H9 (cell line): ENCODE measurements at regions not wholly inside any gene's neighbourhood (a gene's known extent, or its start where the extent isn't known, plus 50 kb on each side); places are given as distances from the start of the nearest gene placed in this dataset.

ENCODE experiments used
- DNase-seq: peaks from one replicate; pipeline ENCODE4 v3.0.0-alpha.2; 2017
- H2AFZ ChIP-seq: one replicate; pipeline ENCODE4 v1.6.1; 2013; ENCODE audit warnings: mild to moderate bottlenecking, low read length, control low read depth, moderate library complexity
- H2AK5ac ChIP-seq: 2 replicates; pipeline ENCODE4 v1.6.1; 2013; ENCODE audit warnings: low read length, control low read depth, mixed read lengths; ENCODE audit not compliant: insufficient read length
- H2BK120ac ChIP-seq: one replicate; pipeline ENCODE4 v1.6.1; 2013; ENCODE audit warnings: low read depth, mild to moderate bottlenecking, low read length, control low read depth, inconsistent platforms; ENCODE audit not compliant: poor library complexity, severe bottlenecking
- H2BK12ac ChIP-seq: 2 replicates; pipeline ENCODE4 v1.6.1; 2013; ENCODE audit warnings: low read length, control low read depth, mixed read lengths, low read depth; ENCODE audit not compliant: insufficient read length
- H2BK15ac ChIP-seq: 2 replicates; pipeline ENCODE4 v1.6.1; 2013; ENCODE audit warnings: low read depth, low read length, control low read depth
- H2BK20ac ChIP-seq: one replicate; pipeline ENCODE4 v1.6.1; 2013; ENCODE audit warnings: low read depth, mild to moderate bottlenecking, low read length, control low read depth, inconsistent platforms; ENCODE audit not compliant: poor library complexity, severe bottlenecking
- H2BK5ac ChIP-seq: 2 replicates; pipeline ENCODE4 v1.6.1; 2013; ENCODE audit warnings: low read length, control low read depth, mixed read lengths; ENCODE audit not compliant: insufficient read length
- H3K14ac ChIP-seq: 2 replicates; pipeline ENCODE4 v1.6.1; 2013; ENCODE audit warnings: low read length, control low read depth; ENCODE audit not compliant: insufficient read depth
- H3K18ac ChIP-seq: 2 replicates; pipeline ENCODE4 v1.6.1; 2013; ENCODE audit warnings: low read depth, mild to moderate bottlenecking, mixed read lengths, low read length, control low read depth; ENCODE audit not compliant: insufficient read length
- H3K23ac ChIP-seq: 2 replicates; pipeline ENCODE4 v1.6.1; 2013; ENCODE audit warnings: low read length, control low read depth, mixed read lengths, low read depth; ENCODE audit not compliant: insufficient read length
- H3K23me2 ChIP-seq: 2 replicates; pipeline ENCODE4 v1.6.1; 2013; ENCODE audit warnings: low read depth, mild to moderate bottlenecking, mixed read lengths, low read length, control low read depth; ENCODE audit not compliant: insufficient read length, poor library complexity, severe bottlenecking
- H3K27ac ChIP-seq: 2 replicates; pipeline ENCODE4 v1.5.1; 2013; ENCODE audit warnings: low read length, control low read depth, mixed read lengths, low read depth; ENCODE audit not compliant: insufficient read length
- H3K27me3 ChIP-seq: 2 replicates; pipeline ENCODE4 v1.6.1; 2013; ENCODE audit warnings: low read length, control low read depth, inconsistent platforms; ENCODE audit not compliant: insufficient read depth
- H3K4ac ChIP-seq: 2 replicates; pipeline ENCODE4 v1.6.1; 2013; ENCODE audit warnings: low read depth, mild to moderate bottlenecking, control low read depth, inconsistent platforms, low read length, moderate library complexity
- H3K4me1 ChIP-seq: 2 replicates; pipeline ENCODE4 v1.6.1; 2013; ENCODE audit warnings: low read length, control low read depth, inconsistent platforms; ENCODE audit not compliant: insufficient read depth
- H3K4me2 ChIP-seq: 2 replicates; pipeline ENCODE4 v1.6.1; 2013; ENCODE audit warnings: low read length, control low read depth, mixed read lengths; ENCODE audit not compliant: insufficient read length, insufficient read depth
- H3K56ac ChIP-seq: 2 replicates; pipeline ENCODE4 v1.6.1; 2013; ENCODE audit warnings: low read depth, mild to moderate bottlenecking, mixed read lengths, low read length, control low read depth; ENCODE audit not compliant: insufficient read length
- H3K79me1 ChIP-seq: 2 replicates; pipeline ENCODE4 v1.6.1; 2013; ENCODE audit warnings: low read depth, mild to moderate bottlenecking, moderate library complexity, low read length, control low read depth, inconsistent platforms; ENCODE audit not compliant: insufficient read depth, poor library complexity, severe bottlenecking
- H3K79me2 ChIP-seq: 2 replicates; pipeline ENCODE4 v1.6.1; 2013; ENCODE audit warnings: low read length, control low read depth, inconsistent platforms; ENCODE audit not compliant: insufficient read depth
- H3K9ac ChIP-seq: 2 replicates; pipeline ENCODE4 v1.6.1; 2013; ENCODE audit warnings: low read length, control low read depth, mixed read lengths; ENCODE audit not compliant: insufficient read length; ENCODE audit errors: extremely low read depth
- H3K9me3 ChIP-seq: one replicate; pipeline ENCODE4 v1.6.1; 2013; ENCODE audit warnings: low read depth, low read length, inconsistent platforms; ENCODE audit not compliant: control insufficient read depth
- H3T11ph ChIP-seq: one replicate; pipeline ENCODE4 v1.6.1; 2013; ENCODE audit warnings: mild to moderate bottlenecking, low read length, control low read depth, inconsistent platforms
- H4K20me1 ChIP-seq: one replicate; pipeline ENCODE4 v1.6.1; 2013; ENCODE audit not compliant: control insufficient read depth, insufficient read length, insufficient read depth
- H4K5ac ChIP-seq: 2 replicates; pipeline ENCODE4 v1.6.1; 2013; ENCODE audit warnings: low read depth, mild to moderate bottlenecking, mixed read lengths, low read length, control low read depth; ENCODE audit not compliant: insufficient read length
- H4K8ac ChIP-seq: replicated peaks from 2 replicates; pipeline ENCODE4 v1.6.1; 2013; ENCODE audit warnings: low read length, control low read depth, mixed read lengths, low read depth; ENCODE audit not compliant: insufficient read length
- H4K91ac ChIP-seq: 2 replicates; pipeline ENCODE4 v1.6.1; 2013; ENCODE audit warnings: low read depth, mild to moderate bottlenecking, moderate library complexity, mixed read lengths, low read length, control low read depth; ENCODE audit not compliant: insufficient read length
- H3K27ac Mint-ChIP-seq, 3 experiments: 2 replicates in 2 of 3; 3 replicates in 1 of 3; pipeline ENCODE4 v1.8.0; 2020 to 2021; ENCODE audit warnings: mixed read lengths in 3 of 3, mild to moderate bottlenecking in 1 of 3, moderate library complexity in 1 of 3
- H3K27me3 Mint-ChIP-seq: 2 replicates; pipeline ENCODE4 v1.8.0; 2021; ENCODE audit warnings: low read depth, mild to moderate bottlenecking, moderate library complexity, mixed read lengths
- H3K36me3 Mint-ChIP-seq, 3 experiments: 2 replicates in 2 of 3; 3 replicates in 1 of 3; pipeline ENCODE4 v1.8.0; 2020 to 2021; ENCODE audit warnings: low read depth in 3 of 3, mixed read lengths in 3 of 3; ENCODE audit not compliant: insufficient read depth in 1 of 3
- H3K4me1 Mint-ChIP-seq, 2 experiments: 2 replicates each; pipeline ENCODE4 v1.8.0; 2020; ENCODE audit warnings: mixed read lengths in 2 of 2
- H3K4me3 Mint-ChIP-seq, 2 experiments: 2 replicates in 1 of 2; 3 replicates in 1 of 2; pipeline ENCODE4 v1.8.0; 2020 to 2021; ENCODE audit warnings: mild to moderate bottlenecking in 2 of 2, mixed read lengths in 2 of 2, moderate library complexity in 1 of 2
- H3K9me3 Mint-ChIP-seq, 2 experiments: 2 replicates in 1 of 2; 3 replicates in 1 of 2; pipeline ENCODE4 v1.8.0; 2020; ENCODE audit warnings: mild to moderate bottlenecking in 2 of 2, mixed read lengths in 2 of 2, moderate library complexity in 1 of 2
- WGBS: extraction: QIAGEN DNeasy Blood & Tissue Kit; methylation state at CpG from one replicate; pipeline ENCODE4 v1.1.7; 2013; ENCODE audit warnings: missing lambda C conversion rate, low lambda C conversion rate, mixed read lengths; ENCODE audit not compliant: insufficient read length; ENCODE audit errors: extremely low coverage; 5-methylcytosine and 5-hydroxymethylcytosine counted together
- TF ChIP-seq, protein P1 (sequence below): fragments of 200-600 bp; sonication (generic); conservative IDR thresholded peaks from 3 replicates; pipeline ENCODE4 v1.8.0; 2021; ENCODE audit warnings: antibody characterized with exemption, mild to moderate bottlenecking

DNA sequence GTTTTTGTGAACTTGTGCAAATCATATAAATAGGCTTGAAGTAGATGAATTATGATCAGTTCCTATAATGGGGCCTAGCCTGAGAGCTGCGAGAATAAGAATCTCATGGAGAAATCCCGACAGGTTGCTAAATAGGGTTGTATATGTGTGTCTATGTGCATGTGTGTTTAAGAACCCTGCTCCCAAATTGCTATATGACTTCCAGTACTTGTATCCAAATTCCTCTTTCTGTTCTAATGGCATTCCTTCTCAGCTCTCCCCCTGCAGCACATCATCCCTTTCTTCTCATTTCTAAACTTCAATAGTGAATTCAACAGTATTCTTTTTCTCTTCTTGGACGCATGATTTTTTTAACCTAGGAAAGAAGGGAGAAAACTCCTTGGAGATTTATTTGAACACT is 277.2 kb downstream of the GAS1 start:
- Mint-ChIP-seq H3K4me1 (no peaks in the 10 kb centered on the region), H3K4me3 (no peak overlapping the region), H3K9me3 (peaks cover 6 to 14% of the 10 kb centered on the region in 2 experiments), H3K27me3 (peaks cover 3% of the 10 kb centered on the region; the same call in 1 of the 2 replicates), H3K36me3 (peaks cover 0 to 6% (median 5%) of the 10 kb centered on the region in 3 experiments; a peak in 3 of 7 replicates), H3K27ac (no peak overlapping the region; a peak in 1 of 7 replicates)
- Histone ChIP-seq H2BK15ac (no peak overlapping the region), H3K9ac (no peak overlapping the region), H2BK12ac (no peak overlapping the region), H3K18ac (no peak overlapping the region), H3K14ac (no peak overlapping the region), H3K23ac (no peak overlapping the region), H3K23me2 (no peaks in the 10 kb centered on the region), H4K20me1 (no peaks in the 10 kb centered on the region), H2AFZ (no peak overlapping the region), H3K4me1 (no peaks in the 10 kb centered on the region), H4K5ac (no peak overlapping the region), H2BK120ac (no peak overlapping the region), H3K4ac (no peak overlapping the region), H3K79me1 (no peaks in the 10 kb centered on the region), H3K79me2 (no peaks in the 10 kb centered on the region), H3K27ac (no peak overlapping the region), H3K4me2 (no peak overlapping the region), H2BK20ac (no peak overlapping the region), H4K91ac (no peak overlapping the region), H4K8ac (no peak overlapping the region), H3K56ac (no peak overlapping the region), H2AK5ac (no peak overlapping the region), H2BK5ac (no peak overlapping the region), H3K9me3 (peaks cover 3% of the 10 kb centered on the region), H3K27me3 (no peaks in the 10 kb centered on the region), H3T11ph (no peak overlapping the region)
- DNase-seq, result no peak
- TF ChIP-seq, protein P1, sequence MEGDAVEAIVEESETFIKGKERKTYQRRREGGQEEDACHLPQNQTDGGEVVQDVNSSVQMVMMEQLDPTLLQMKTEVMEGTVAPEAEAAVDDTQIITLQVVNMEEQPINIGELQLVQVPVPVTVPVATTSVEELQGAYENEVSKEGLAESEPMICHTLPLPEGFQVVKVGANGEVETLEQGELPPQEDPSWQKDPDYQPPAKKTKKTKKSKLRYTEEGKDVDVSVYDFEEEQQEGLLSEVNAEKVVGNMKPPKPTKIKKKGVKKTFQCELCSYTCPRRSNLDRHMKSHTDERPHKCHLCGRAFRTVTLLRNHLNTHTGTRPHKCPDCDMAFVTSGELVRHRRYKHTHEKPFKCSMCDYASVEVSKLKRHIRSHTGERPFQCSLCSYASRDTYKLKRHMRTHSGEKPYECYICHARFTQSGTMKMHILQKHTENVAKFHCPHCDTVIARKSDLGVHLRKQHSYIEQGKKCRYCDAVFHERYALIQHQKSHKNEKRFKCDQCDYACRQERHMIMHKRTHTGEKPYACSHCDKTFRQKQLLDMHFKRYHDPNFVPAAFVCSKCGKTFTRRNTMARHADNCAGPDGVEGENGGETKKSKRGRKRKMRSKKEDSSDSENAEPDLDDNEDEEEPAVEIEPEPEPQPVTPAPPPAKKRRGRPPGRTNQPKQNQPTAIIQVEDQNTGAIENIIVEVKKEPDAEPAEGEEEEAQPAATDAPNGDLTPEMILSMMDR, result no peak
- WGBS, result no CpG with 5 or more reads among the region's 3 CpGs
